AG04449 (cell line): ENCODE measurements at regions not wholly inside any gene's neighbourhood (a gene's known extent, or its start where the extent isn't known, plus 50 kb on each side); places are given as distances from the start of the nearest gene placed in this dataset.

ENCODE experiments used
- CTCF ChIA-PET: fragments of 350-600 bp; formaldehyde crosslinking; extraction: SDS; loops from one replicate; lab custom pipeline; 2021; ENCODE audit warnings: antibody characterized with exemption; lab: Yijun Ruan, JAX
- POLR2A ChIA-PET: fragments of 400-600, 350-600 bp; formaldehyde crosslinking; extraction: SDS; loops from one replicate; lab custom pipeline; 2020; ENCODE audit warnings: antibody characterized with exemption, inconsistent platforms; lab: Yijun Ruan, JAX
- DNase-seq: peaks from one replicate; pipeline ENCODE4 v3.0.0-alpha.2; 2010; ENCODE audit warnings: low read depth, low spot score
- H3K4me3 ChIP-seq: 2 replicates; pipeline ENCODE4 v1.5.1; 2011; ENCODE audit warnings: low read depth, mild to moderate bottlenecking, control low read depth, low read length
- TF ChIP-seq, protein P1 (sequence below): IDR thresholded peaks from one replicate; pipeline ENCODE4 v1.5.1; 2011; ENCODE audit warnings: mild to moderate bottlenecking, moderate library complexity, low read length, control low read depth, inconsistent platforms; ENCODE audit not compliant: insufficient read depth; ENCODE audit errors: missing control alignments

GRCh38 chr16:55988013-55988412, 112.8 kb upstream of the CES5A start:
- POLR2A ChIA-PET: no interaction called here
- no peak overlapping the region for H3K4me3 ChIP-seq
- TF ChIP-seq, protein P1, sequence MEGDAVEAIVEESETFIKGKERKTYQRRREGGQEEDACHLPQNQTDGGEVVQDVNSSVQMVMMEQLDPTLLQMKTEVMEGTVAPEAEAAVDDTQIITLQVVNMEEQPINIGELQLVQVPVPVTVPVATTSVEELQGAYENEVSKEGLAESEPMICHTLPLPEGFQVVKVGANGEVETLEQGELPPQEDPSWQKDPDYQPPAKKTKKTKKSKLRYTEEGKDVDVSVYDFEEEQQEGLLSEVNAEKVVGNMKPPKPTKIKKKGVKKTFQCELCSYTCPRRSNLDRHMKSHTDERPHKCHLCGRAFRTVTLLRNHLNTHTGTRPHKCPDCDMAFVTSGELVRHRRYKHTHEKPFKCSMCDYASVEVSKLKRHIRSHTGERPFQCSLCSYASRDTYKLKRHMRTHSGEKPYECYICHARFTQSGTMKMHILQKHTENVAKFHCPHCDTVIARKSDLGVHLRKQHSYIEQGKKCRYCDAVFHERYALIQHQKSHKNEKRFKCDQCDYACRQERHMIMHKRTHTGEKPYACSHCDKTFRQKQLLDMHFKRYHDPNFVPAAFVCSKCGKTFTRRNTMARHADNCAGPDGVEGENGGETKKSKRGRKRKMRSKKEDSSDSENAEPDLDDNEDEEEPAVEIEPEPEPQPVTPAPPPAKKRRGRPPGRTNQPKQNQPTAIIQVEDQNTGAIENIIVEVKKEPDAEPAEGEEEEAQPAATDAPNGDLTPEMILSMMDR: no peak
- DNase-seq: no peak
- CTCF ChIA-PET: no interaction called here

- TF ChIP-seq, protein P1: no peak
- CTCF ChIA-PET: interaction anchor here (1.0 kb wide), 1 partner anchor 336 kb away, joined by 3 read pairs; no protein-coding TSS in a partner anchor
- DNase-seq: no peak
- no peak overlapping the region for H3K4me3 ChIP-seq
- POLR2A ChIA-PET: no interaction called here
Measured at GRCh38 chr16:55982597-55982996, 107.4 kb upstream of the CES5A start.

DNA sequence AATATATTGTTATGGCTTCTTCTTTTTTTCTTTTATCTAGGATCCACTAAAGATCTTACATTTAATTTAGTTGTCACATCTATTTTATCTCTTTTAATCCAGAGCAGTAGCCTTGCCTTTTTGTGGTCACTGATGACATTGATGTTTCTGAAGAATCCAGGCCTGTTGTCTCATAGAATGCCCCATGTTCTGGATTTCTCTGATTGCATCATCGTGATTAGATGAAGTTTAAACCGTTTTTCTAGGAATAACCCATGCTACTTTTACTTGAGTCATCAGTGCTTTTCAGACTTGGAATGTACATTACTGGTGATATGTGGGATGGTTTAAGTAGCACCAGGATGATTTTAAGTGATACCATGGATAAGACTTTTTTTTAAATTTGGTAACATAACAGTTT, 106.4 kb upstream of the CES5A start:
- TF ChIP-seq, protein P1: no peak
- no peak overlapping the region for H3K4me3 ChIP-seq
- DNase-seq: no peak
- POLR2A ChIA-PET: no interaction called here
- CTCF ChIA-PET: interaction anchor here (1.0 kb wide), 1 partner anchor 337 kb away, joined by 3 read pairs; no protein-coding TSS in a partner anchor

DNA sequence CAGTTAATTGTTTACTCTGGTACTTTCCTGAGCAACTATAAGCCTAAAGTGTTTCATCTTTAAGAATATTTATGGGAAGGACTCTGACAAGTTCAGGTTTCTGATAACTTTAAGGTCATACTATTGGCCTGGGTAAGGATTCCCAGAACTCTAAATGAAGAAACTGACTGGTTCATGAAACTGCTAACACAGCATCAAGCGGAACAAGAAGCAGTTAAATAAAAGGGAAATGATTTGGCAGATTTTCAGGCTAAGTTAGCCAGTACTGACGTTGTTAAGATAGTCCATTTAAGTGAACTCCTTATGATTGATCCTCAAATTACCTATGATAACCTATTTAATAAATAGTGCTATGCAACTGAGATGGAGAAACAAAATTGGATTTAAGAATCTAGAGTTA, 101.6 kb upstream of the CES5A start:
- H3K4me3 ChIP-seq: no peak overlapping the region
- no peak for DNase-seq
- POLR2A ChIA-PET: no interaction called here
- CTCF ChIA-PET: no interaction called here
- TF ChIP-seq, protein P1: no peak

DNA sequence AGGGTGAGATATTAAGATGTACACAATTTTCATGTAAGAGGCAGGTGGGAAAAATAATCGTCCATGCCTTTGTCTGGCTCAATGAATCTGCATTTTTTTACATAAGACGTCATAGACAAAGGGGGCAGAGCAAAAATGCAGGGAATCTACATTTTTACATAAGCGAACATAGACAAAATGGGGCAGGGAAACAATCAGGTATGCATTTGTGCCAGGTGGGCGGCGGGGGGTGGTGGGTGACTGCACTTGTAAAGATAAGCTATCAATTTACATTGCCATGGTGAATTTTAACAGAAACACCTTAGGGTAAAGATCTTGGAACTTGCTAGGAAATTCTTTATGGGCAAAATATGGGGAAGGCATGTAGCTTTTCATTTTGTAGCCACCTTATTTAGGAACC, 96.3 kb upstream of the CES5A start:
- H3K4me3 ChIP-seq: no peak overlapping the region
- ChIA-PET POLR2A (no interaction called here), CTCF (no interaction called here)
- TF ChIP-seq, protein P1: no peak
- DNase-seq: no peak

GRCh38 chr16:55968221-55968620, 93.0 kb upstream of the CES5A start:
- TF ChIP-seq, protein P1: no peak
- CTCF ChIA-PET: no interaction called here
- H3K4me3 ChIP-seq: no peak overlapping the region
- POLR2A ChIA-PET: no interaction called here
- DNase-seq: no peak
